HT-29 (cell line): ENCODE measurements at regions not wholly inside any gene's neighbourhood (a gene's known extent, or its start where the extent isn't known, plus 50 kb on each side); places are given as distances from the start of the nearest gene placed in this dataset.
A peak's percentile ranks its signal among the peaks of the same experiment; 100 is the strongest.
"Not testable (repeated sequence)": the region's sequence is repeated elsewhere in the genome, so short reads cannot be mapped to it uniquely, and the experiment has no call there.

Experiments used
- DNase-seq: peaks from one replicate; pipeline ENCODE4 v3.0.0-alpha.2; 2015; ENCODE audit warnings: low spot score

DNA sequence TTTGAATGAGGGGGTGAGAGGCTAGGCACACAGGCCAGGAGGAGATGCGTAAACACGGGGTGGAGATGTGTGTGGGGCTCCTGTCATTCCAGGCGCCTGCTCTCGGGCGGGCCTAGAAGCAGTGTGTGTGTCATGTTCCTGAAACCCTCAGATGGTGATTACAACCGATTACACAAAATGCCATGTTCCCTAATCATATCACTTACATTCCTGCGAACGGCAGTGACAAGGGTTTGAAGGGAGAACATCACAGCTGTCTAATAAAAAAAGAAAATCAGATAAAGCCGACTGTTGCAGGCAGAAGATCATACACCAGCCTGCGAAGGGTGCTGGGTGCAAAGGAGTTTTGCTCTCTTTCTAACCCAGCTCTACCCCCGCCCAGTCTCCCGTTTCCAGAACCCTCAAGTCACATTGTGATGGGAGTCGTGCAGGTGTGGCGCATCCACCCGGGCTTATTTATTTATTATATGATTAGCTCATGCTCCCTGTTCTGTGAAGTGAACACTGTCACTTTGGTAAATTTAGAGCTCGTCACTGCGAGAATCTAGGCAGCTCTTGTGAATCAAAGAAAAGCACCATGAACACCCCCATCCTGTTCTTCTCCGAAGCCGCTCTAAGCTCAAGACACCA is 140.3 kb downstream of the NR2F2 start:
- DNase-seq, result no peak

DNA sequence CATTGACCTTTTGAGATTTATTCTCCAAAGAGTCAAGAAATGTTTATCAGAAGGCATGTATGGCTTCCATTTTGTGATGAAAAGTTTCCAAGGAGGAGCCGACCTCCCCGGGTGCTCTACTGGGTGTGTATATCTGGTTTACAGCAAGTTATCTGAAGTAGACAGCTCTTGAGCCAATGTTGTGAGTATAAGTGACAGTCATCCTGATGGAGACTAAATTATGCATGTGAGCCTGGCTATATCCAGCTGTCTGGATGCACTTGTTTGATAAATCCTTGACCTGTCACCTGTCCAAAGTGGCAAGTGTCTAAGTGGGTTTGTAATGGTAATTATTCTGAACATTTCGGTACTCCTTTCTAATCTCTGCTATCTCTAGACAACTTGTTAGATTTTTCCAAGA is 142.2 kb downstream of the NR2F2 start:
- DNase-seq, result no peak

GRCh38 chr15:96473556-96473955 is 143.1 kb downstream of the NR2F2 start:
- DNase-seq, result no peak

- DNase-seq, result peak; percentile 16
These were observed 143.7 kb downstream of the NR2F2 start for GRCh38 chr15:96474231-96474664.

DNA sequence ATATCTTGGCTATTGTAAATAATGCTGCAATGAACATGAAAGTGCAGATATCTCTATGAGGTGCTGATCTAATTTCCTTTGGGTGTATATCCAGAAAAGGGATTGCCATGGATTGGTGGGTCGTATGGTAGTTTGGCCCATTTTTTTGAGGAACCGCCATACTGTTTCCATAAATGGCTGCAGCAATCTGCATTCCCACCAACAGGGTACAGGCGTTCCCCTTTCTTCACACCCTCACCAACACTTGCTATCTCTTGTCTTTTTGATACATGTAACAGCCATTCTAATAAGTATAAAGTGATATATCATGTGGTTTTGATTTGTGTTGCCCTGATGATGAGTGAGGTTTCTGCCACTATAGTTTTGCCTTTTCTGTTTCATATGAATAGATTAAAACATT is 146.7 kb downstream of the NR2F2 start:
- DNase-seq, result no peak

GRCh38 chr15:96484412-96484811 is 153.9 kb downstream of the NR2F2 start:
- DNase-seq, result not testable (repeated sequence)

- no peak for DNase-seq
These were observed 154.3 kb downstream of the NR2F2 start for GRCh38 chr15:96484830-96485229.

- DNase-seq, result no peak
These were observed 156.7 kb downstream of the NR2F2 start for GRCh38 chr15:96487245-96487644.

- DNase-seq, result not testable (repeated sequence)
These were observed 160.7 kb downstream of the NR2F2 start for GRCh38 chr15:96491066-96491699.

DNA sequence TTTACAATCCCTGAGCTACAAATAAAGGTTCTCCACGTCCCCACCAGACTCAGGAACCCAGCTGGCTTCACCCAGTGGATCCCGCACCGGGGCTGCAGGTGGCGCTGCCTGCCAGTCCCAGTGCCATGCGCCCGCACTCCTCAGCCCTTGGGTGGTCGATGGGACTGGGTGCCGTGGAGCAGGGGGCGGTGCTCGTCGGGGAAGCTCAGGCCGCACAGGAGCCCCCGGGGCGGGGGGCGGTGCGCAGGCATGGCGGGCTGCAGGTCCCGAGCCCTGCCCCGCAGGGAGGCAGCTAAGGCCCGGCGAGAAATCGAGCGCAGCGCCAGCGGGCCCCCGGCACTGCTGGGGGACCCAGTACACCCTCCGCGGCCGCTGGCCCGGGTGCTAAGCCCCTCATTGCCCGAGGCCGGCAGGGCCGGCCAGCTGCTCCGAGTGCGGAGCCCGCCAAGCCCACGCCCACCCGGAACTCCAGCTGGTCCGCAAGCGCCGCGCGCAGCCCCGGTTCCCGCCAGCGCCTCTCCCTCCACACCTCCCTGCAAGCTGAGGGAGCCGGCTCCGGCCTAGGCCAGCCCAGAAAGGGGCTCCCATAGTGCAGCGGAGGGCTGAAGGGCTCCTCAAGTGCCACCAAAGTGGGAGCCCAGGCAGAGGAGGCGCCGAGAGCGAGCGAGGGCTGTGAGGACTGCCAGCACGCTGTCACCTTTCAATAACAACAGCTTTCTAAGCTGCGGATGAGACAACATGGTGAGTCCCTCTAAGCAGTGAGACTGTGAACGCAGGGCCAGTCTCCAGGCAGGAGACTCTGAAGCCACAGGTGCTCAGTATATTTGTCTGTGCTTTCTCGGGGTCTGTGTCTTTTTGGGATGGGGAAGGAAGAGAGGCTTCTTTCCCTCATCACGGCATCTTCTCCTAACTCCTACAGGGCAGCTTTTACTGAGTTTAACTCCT is 161.5 kb downstream of the NR2F2 start:
- DNase-seq, result not testable (repeated sequence)

DNA sequence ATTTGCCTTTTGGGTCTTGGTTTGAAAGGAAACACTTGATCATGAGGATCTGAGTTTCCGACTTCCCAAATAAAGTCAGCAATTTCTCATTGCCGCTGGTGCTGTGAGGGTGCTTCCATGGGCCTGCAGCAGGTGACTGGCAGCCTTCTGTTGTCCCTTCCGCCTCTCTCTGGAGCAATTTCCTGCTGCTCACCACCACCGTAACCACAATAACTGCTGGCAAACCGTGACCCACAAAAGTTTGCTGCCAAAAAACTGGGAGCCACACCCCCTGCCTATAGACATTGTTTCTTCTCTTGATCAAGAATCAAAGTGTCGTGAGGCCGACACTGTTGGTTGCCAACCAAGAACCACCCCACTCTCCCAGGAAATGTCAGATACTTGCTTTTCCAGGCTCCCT is 164.0 kb downstream of the NR2F2 start:
- DNase-seq, result peak; percentile 70

DNA sequence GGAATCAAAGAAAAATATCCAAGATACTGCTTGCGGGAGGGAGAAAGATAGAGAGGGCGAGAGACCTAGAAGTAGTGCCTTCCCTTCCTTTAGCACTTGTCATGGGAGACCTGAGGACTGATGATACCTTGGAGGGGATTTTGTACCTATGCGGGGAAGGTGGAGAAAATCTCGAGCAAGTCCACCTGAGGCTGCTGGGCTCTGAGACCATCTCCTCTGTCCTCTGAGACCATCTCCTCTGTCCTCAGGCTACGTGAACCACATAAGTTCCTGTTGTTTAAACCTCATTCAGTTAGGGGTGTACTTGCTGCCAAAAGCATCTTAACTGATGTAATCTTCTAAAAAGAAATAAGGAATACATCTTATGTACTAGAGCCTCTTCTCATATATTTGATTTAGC is 164.9 kb downstream of the NR2F2 start:
- no peak for DNase-seq

DNA sequence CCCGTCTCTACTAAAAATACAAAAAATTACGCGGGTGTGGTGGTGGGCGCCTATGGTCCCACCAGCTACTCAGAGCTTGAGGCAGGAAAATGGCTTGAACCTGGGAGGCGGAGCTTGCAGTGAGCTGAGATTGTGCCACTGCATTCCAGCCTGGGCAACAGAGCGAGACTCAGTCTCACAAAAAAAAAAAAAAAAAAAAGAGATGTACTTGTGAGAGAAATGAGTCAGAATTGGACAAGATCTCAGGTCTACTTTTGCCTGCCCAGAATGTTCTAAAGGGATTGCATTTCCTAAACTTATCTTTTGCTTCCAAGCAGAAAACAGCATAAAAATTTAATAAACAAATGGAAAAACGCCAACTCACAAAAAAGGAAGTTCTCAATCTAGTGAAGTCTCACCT is 167.5 kb downstream of the NR2F2 start:
- DNase-seq, result no peak

DNA sequence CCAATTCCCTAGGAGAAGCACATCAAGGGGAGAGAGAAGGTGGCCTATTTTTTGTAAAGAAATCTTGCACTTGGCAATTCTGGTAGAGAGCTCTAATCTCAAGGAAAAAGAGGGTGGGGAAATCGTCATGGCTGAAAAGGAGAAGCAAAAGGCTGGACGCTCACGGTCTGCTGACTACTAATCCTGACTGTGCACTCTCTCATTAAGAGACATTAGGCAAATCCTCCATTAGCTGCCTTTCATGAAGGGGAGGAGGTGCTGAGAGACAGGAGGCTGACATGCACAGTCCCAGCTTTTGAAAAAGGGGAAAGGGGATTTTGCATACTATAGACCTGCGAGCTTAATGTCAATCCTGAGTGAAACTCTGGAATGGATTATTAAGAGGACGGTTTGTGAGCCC is 170.0 kb downstream of the NR2F2 start:
- no peak for DNase-seq

DNA sequence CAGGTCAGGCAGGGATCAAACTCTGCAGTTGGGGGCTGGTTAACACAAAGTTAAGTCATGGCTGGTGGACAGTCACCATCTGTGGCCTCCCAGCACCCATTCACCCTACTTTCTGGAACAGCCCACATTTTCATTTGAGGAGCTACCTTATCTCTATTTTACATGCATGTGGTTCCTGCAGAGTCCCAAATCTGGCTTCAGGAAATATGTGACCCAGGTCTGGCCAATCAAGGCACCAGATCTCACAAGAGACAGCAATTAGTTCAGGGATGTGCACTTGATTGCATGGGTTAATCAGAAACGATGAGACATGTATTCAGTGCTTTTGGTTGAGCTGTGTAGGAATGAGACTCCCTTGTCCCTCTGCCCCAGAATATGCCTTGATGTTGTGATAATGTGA is 170.9 kb downstream of the NR2F2 start:
- no peak for DNase-seq

DNA sequence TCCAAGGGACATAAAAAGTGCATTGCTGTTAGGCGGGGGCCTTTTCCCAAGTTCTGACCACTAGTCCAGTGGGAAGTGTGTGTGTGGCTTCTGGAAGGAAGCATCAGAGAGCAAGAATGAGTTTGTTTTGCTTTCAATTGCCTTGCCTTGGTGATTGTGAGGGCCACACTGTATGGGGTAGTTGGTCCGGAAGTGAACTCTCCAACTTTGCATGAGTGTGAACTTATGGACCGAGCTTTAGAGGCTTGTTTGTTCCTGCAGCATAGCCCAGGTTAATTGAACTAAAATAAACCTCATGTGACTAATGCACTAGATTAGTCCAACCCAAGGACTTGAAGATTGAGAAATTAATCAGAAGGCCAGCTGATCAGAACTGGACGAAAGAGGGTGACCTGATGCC is 171.7 kb downstream of the NR2F2 start:
- no peak for DNase-seq

DNA sequence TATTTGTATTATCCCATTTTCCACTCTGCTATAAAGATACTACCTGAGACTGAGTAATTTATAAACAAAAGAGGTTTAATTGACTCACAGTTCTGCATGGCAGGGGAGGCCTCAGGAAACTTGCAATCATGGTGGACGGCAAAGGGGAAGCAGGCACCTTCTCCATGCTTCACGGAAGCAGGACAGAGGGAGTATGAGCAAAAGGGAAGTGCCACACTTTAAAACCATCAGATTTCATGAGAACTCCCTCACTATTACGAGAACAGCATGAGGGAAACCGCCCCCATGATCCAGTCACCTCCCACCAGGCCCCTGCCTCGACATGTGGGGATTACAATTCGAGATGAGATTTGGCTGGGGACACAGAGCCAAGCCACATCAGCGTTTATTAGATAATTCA is 172.8 kb downstream of the NR2F2 start:
- no peak for DNase-seq

DNA sequence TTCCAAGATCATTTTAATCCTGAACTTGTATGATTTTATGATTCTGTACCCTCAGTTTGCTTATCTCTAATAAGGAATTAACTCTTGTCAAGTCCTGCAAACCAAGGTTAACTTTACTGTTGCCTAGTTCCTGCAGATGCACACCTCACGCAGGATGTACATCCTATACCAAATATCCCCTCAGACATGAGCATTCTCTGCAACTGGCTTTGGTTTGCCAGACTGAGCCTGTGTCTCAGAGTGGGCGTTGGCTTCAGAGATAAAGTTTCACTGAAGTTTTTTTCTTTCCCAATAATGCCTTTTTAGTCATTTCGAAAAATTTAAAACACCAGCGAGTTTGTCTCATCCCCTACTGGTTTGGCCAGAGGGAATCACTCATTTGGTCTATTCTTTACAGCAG is 173.9 kb downstream of the NR2F2 start:
- DNase-seq, result no peak

DNA sequence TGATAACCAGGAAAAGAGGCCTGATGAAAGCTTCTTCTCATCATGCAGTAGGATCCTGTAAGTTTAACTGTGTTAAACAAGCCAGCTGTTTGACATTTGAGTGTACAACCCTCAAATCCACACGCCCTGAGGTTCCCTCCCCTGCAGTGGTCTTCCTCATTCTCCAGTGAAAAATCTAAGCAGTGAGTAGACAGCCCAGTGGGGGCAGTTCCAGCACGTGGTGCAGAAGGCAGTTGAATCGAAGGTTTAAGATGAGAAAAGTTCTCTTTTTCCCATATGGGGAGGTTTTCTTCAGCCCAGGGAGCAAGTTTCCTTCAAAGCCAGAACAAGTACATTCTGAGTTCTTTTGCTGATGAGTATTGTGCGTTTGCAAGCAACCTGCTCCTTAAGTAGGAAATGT is 174.5 kb downstream of the NR2F2 start:
- DNase-seq, result no peak

- peak; percentile 38 for DNase-seq
These were observed 184.2 kb downstream of the NR2F2 start for GRCh38 chr15:96514607-96515285.

DNA sequence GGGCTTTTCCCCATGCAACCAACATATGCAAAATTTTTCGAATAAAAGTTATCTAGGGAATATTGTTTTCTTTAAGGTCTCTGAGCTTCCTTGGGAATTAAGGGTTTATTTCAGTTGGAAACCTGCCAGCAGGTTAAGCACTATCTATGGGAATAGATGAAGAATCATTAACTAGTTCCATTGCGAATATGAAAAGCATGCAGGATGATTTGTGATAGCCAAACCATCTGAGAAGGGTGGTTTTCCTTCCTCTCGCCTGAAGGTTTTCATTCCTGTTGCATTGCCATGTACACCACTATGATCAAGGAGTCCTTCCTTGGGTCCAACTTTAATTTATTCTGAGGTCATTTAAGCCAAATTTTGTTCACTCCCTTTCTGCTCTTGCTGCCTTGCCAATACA is 184.9 kb downstream of the NR2F2 start:
- peak; percentile 47 for DNase-seq

GRCh38 chr15:96521386-96521785 is 190.9 kb downstream of the NR2F2 start:
- no peak for DNase-seq
